Natural killer cell (primary cell): ENCODE measurements at regions not wholly inside any gene's neighbourhood (a gene's known extent, or its start where the extent isn't known, plus 50 kb on each side); places are given as distances from the start of the nearest gene placed in this dataset.
"Not testable (repeated sequence)": the region's sequence is repeated elsewhere in the genome, so short reads cannot be mapped to it uniquely, and the experiment has no call there.

Source experiments
- ATAC-seq, 3 donors: fragments of 150-1000 bp in 2 of 3; fragments of 200-7000 bp in 1 of 3; cut with Tn5 transposase; 1 replicate in 1 of 3; 2 replicates in 2 of 3; pipeline ENCODE4 v1.10.0; 2021; ENCODE audit warnings: mild to moderate bottlenecking in 2 of 3, moderate library complexity in 2 of 3
- DNase-seq, 2 donors: peaks; one replicate each; pipeline versions ENCODE4 v3.0.0 to v3.0.0-alpha.2; 2013 to 2021; ENCODE audit warnings: mixed read lengths in 1 of 2
- H3K27ac ChIP-seq: one replicate; pipeline ENCODE4 v1.5.1; 2013; ENCODE audit warnings: mild to moderate bottlenecking, low read length
- H3K27me3 ChIP-seq: one replicate; pipeline ENCODE4 v1.6.1; 2013; ENCODE audit warnings: low read length; ENCODE audit not compliant: control insufficient read depth, insufficient read depth
- H3K36me3 ChIP-seq: one replicate; pipeline ENCODE4 v1.6.1; 2013; ENCODE audit warnings: low read length; ENCODE audit not compliant: control insufficient read depth, insufficient read depth
- H3K4me1 ChIP-seq: one replicate; pipeline ENCODE4 v1.6.1; 2013; ENCODE audit warnings: low read length; ENCODE audit not compliant: control insufficient read depth, insufficient read depth
- H3K4me3 ChIP-seq: one replicate; pipeline ENCODE4 v1.5.1; 2013; ENCODE audit warnings: low read length
- H3K9me3 ChIP-seq: one replicate; pipeline ENCODE4 v1.6.1; 2013; ENCODE audit warnings: low read length; ENCODE audit not compliant: control insufficient read depth, insufficient read depth
- H3K27ac Mint-ChIP-seq, 2 donors: one replicate each; pipeline ENCODE4 v1.8.0; 2022; ENCODE audit warnings: mild to moderate bottlenecking in 2 of 2, mixed read lengths in 2 of 2, moderate library complexity in 1 of 2
- H3K27me3 Mint-ChIP-seq, 2 donors: one replicate each; pipeline ENCODE4 v1.8.0; 2022; ENCODE audit warnings: low read depth in 2 of 2, mixed read lengths in 2 of 2
- H3K36me3 Mint-ChIP-seq: one replicate; pipeline ENCODE4 v1.8.0; 2022; ENCODE audit warnings: mixed read lengths
- H3K4me1 Mint-ChIP-seq, 2 donors: one replicate each; pipeline ENCODE4 v1.8.0; 2022; ENCODE audit warnings: mixed read lengths in 2 of 2
- H3K4me3 Mint-ChIP-seq: one replicate; pipeline ENCODE4 v1.8.0; 2022; ENCODE audit warnings: mild to moderate bottlenecking, moderate library complexity, mixed read lengths
- H3K9me3 Mint-ChIP-seq, 2 donors: one replicate each; pipeline ENCODE4 v1.8.0; 2022; ENCODE audit warnings: mixed read lengths in 2 of 2
- WGBS: methylation state at CpG from one replicate; pipeline ENCODE4 v1.1.7; 2013; ENCODE audit warnings: missing lambda C conversion rate; ENCODE audit not compliant: insufficient coverage; 5-methylcytosine and 5-hydroxymethylcytosine counted together
- intact Hi-C: fragments of 100-400 bp; cut with micrococcal nuclease; formaldehyde crosslinking; loops from one replicate; pipeline ENCODE4 v1.14.2; 2022
- TF ChIP-seq, protein P1 (sequence below): fragments of 200-600 bp; IDR thresholded peaks from one replicate; pipeline ENCODE4 v1.8.0; 2022; ENCODE audit warnings: antibody characterized with exemption

DNA sequence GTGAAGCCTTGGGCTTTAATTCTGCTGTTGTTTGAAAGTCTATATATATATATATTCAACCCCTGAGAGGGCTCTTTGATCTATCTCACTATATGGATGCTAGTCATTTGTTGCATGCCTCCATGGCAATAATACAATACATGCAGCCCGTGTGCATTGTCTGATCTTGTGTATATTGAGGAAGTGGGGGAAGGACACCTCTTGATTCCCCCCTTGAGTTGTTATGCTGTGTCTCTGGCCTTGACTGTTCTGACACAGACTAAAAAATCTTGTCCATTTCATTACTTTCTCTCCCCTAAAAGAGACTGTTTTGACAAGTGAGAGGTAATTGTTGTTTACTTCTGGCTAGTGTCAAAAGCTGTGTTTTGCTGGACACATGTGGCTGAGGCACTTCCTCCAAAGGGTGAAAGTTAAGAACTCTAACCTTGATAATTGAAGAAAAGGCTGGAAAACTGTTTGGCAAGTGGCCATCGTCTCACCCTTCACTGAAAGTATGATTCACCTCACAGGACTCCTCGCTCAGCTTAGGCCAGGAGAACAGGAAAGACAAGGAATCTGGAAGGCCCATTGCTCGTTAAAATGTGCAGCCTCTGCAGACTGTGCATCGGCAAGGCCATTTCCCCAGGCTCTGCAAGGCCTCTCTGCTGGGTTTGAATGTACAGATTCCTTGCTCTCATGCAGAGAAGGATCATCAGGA is 304.0 kb downstream of the PRELID2 start:
- no peak overlapping the region for H3K4me3 ChIP-seq
- 78% methylated on average over 4 of the region's 5 CpGs for WGBS
- Mint-ChIP-seq H3K36me3 (no peaks in the 10 kb centered on the region), H3K9me3 (peaks cover 19 to 22% of the 10 kb centered on the region in 2 donors), H3K4me1 (no peaks in the 10 kb centered on the region), H3K27me3 (no peaks in the 10 kb centered on the region), H3K27ac (no peak overlapping the region), H3K4me3 (no peak overlapping the region)
- DNase-seq (no peak), ATAC-seq (no peak)
- H3K27me3 ChIP-seq = no peaks in the 10 kb centered on the region
- H3K4me1 ChIP-seq = no peaks in the 10 kb centered on the region
- H3K27ac ChIP-seq = no peak overlapping the region
- intact Hi-C loops = no loop called here
- TF ChIP-seq, protein P1, sequence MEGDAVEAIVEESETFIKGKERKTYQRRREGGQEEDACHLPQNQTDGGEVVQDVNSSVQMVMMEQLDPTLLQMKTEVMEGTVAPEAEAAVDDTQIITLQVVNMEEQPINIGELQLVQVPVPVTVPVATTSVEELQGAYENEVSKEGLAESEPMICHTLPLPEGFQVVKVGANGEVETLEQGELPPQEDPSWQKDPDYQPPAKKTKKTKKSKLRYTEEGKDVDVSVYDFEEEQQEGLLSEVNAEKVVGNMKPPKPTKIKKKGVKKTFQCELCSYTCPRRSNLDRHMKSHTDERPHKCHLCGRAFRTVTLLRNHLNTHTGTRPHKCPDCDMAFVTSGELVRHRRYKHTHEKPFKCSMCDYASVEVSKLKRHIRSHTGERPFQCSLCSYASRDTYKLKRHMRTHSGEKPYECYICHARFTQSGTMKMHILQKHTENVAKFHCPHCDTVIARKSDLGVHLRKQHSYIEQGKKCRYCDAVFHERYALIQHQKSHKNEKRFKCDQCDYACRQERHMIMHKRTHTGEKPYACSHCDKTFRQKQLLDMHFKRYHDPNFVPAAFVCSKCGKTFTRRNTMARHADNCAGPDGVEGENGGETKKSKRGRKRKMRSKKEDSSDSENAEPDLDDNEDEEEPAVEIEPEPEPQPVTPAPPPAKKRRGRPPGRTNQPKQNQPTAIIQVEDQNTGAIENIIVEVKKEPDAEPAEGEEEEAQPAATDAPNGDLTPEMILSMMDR = no peak
- H3K9me3 ChIP-seq = no peaks in the 10 kb centered on the region
- no peaks in the 10 kb centered on the region for H3K36me3 ChIP-seq

DNA sequence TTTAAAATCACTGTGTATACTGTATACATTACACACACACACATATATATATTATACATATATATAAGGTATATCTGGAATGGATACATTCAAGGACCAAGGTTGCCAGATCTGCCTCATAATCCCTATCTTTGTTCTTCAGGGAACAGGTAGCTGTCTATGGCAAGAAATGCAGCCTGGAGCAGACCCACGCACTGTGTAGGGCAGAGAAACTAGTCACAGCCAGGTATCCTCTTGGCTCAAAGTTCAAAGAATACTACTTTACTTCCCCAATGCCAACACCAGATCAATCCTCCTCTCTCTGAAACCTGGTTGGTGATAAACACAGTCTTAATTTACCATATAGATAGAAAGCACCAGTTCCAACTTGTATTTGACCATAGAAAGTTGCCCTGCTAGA is 313.6 kb downstream of the PRELID2 start:
- Histone ChIP-seq H3K4me1 (no peaks in the 10 kb centered on the region), H3K36me3 (no peaks in the 10 kb centered on the region), H3K9me3 (peaks cover 3% of the 10 kb centered on the region), H3K4me3 (no peak overlapping the region), H3K27me3 (no peaks in the 10 kb centered on the region), H3K27ac (no peak overlapping the region)
- DNase-seq (no peak), ATAC-seq (no peak)
- Mint-ChIP-seq H3K4me1 (no peaks in the 10 kb centered on the region), H3K36me3 (no peaks in the 10 kb centered on the region), H3K9me3 (peaks cover 8 to 10% of the 10 kb centered on the region in 2 donors), H3K4me3 (no peak overlapping the region), H3K27ac (no peak overlapping the region), H3K27me3 (no peaks in the 10 kb centered on the region)
- 94% methylated on average over 1 of the region's 1 CpG for WGBS
- TF ChIP-seq, protein P1 = no peak
- intact Hi-C loops = no loop called here

GRCh38 chr5:145521066-145521465 is 314.1 kb downstream of the PRELID2 start:
- DNase-seq = no peak
- H3K27me3 ChIP-seq = no peaks in the 10 kb centered on the region
- Mint-ChIP-seq H3K4me1 (no peaks in the 10 kb centered on the region), H3K27me3 (no peaks in the 10 kb centered on the region), H3K9me3 (peaks cover 8 to 13% of the 10 kb centered on the region in 2 donors), H3K36me3 (no peaks in the 10 kb centered on the region), H3K27ac (no peak overlapping the region), H3K4me3 (no peak overlapping the region)
- H3K4me1 ChIP-seq = no peaks in the 10 kb centered on the region
- no peak for ATAC-seq
- TF ChIP-seq, protein P1 = no peak
- no peaks in the 10 kb centered on the region for H3K36me3 ChIP-seq
- H3K9me3 ChIP-seq = peaks cover 3% of the 10 kb centered on the region
- intact Hi-C loops = no loop called here
- no peak overlapping the region for H3K4me3 ChIP-seq
- H3K27ac ChIP-seq = no peak overlapping the region
- 96% methylated on average over 3 of the region's 3 CpGs for WGBS

DNA sequence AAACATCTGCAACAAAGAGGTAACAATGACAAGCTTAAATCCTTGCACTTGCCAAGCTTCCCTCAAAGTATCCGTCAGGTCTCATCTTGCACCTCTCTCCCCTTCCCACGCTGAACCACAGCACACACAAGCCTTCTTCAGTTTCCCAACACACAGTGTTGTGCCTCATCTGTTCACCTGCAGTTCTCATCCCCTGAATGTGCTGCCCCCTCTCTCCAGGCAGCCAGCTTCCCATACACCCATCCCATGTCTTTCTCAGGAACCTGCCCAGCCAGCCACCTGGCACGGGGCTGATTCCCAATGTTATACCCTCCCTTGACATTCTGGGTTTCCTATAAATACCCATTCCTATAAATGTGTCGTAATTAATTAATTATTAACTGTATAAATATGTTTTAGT is 314.8 kb downstream of the PRELID2 start:
- H3K9me3 Mint-ChIP-seq = peaks cover 10 to 15% of the 10 kb centered on the region in 2 donors
- H3K4me3 Mint-ChIP-seq = no peak overlapping the region
- 81% methylated on average over 3 of the region's 4 CpGs for WGBS
- H3K27ac Mint-ChIP-seq = no peak overlapping the region
- ATAC-seq (no peak), DNase-seq (no peak)
- intact Hi-C loops = no loop called here
- Histone ChIP-seq H3K27me3 (no peaks in the 10 kb centered on the region), H3K27ac (no peak overlapping the region), H3K4me3 (no peak overlapping the region), H3K9me3 (peaks cover 3% of the 10 kb centered on the region), H3K36me3 (no peaks in the 10 kb centered on the region), H3K4me1 (no peaks in the 10 kb centered on the region)
- no peaks in the 10 kb centered on the region for H3K4me1 Mint-ChIP-seq
- no peaks in the 10 kb centered on the region for H3K27me3 Mint-ChIP-seq
- no peaks in the 10 kb centered on the region for H3K36me3 Mint-ChIP-seq
- TF ChIP-seq, protein P1 = no peak

DNA sequence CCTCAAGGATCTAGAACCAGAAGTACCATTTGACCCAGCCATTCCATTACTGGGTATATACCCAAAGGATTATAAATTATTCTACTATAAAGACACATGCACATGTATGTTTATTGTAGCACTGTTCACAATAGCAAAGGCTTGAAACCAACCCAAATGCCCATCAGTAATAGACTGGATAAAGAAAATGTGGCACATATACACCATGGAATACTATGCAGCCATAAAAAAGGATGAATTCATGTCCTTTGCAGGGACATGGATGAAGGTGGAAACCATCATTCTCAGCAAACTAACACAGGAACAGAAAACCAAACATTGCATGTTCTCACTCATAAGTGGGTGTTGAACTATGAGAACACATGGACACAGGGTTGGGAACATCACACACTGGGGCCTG is 317.6 kb downstream of the PRELID2 start:
- ATAC-seq, H3K36me3 ChIP-seq, intact Hi-C loops, H3K27me3 Mint-ChIP-seq, H3K36me3 Mint-ChIP-seq, DNase-seq, H3K27me3 ChIP-seq, H3K9me3 ChIP-seq, H3K4me1 ChIP-seq, H3K4me3 Mint-ChIP-seq, H3K27ac ChIP-seq, H3K4me3 ChIP-seq, H3K4me1 Mint-ChIP-seq, H3K27ac Mint-ChIP-seq: not testable (repeated sequence)
- H3K9me3 Mint-ChIP-seq = peaks cover 19 to 26% of the 10 kb centered on the region in 2 donors
